Activated CD8-positive, alpha-beta memory T cell treated with anti-CD3 and anti-CD28 coated beads for 36 hours (primary cell): ENCODE measurements at regions not wholly inside any gene's neighbourhood (a gene's known extent, or its start where the extent isn't known, plus 50 kb on each side); places are given as distances from the start of the nearest gene placed in this dataset.

Source experiments
- CTCF ChIA-PET: fragments of 350-600 bp; sonication (Branson Sonifier 250); formaldehyde crosslinking; loops from one replicate; lab custom pipeline; 2021; ENCODE audit warnings: antibody characterized with exemption; lab: Charles Lee
- POLR2A ChIA-PET: fragments of 350-600 bp; sonication (Branson Sonifier 250); formaldehyde crosslinking; loops from one replicate; lab custom pipeline; 2021; ENCODE audit warnings: antibody characterized with exemption; lab: Charles Lee

DNA sequence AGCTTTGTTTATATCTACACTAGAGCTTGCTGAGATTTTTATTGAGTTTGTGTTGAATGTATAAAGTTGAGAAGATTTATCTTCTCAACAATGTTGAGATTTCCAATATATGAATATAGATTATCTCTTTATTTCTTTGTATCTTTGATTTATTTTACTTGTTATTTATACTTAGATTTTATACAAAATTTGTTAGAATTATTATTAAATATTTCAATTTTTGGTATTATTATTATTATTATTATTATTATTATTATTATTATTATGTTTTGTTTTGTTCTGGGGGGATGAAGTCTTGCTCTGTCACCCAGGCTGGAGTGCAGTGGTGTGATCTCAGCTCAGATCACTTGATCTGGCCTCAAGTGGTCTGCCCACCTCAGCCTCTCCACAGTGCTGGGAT, 322.5 kb downstream of the PPARGC1A start:
- CTCF ChIA-PET, result no interaction called here
- POLR2A ChIA-PET, result no interaction called here

DNA sequence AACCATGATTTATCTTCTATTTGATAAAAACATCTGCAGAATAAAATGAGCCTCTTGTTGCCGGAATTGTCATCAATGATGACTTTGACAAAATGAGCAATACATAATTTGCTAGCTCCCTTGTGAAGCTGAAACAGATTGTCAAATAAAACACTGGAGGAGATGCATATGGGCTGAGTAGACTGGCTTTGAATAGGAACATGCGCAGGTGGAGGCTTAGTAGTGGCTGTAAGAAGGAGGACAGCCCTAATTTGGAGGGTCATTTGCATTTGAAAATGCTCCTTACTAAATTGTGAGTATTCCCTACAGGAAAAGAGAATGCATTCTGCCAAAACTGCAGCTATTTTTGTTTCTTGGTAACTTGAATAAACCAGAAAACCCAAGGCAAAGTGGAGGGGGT, 329.1 kb downstream of the PPARGC1A start:
- ChIA-PET POLR2A (no interaction called here), CTCF (no interaction called here)

DNA sequence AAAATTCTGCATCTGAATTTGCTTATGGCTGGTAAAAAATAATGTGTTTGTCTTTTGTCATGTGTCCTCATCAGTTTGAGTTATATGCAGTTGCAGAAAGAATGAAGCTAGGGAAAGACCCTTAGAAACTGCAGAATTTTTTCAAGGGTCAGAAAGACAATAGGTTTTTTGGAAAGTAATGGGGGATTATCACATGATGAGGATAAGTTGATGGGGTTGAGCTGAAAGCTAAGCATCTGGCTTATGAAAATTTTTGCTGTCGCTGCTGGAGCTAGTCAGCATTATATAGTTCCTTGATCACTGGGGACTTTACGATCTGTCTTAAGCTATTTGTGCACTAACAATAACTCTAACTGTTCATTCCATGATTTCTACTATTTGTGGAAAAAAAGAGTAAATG, 331.7 kb downstream of the PPARGC1A start:
- ChIA-PET CTCF (no interaction called here), POLR2A (no interaction called here)

DNA sequence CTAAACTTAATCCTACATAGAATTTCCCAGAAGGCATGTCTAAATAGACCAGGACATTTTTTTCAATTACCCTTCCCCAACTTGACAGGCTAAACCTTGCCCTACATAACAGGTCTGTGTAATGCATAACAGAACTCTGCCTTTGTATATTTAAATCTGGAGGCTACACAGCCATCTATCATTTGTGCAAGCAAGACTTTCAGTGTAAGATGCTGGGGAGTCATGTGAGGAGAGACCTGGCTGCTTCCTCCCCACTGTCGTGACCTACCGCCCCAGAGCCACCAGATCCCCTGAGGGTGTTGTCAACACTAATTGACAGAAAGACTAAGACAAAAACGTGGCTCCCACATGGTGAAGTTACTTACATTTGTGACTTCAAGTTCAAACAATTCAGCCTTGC, 342.2 kb downstream of the PPARGC1A start:
- ChIA-PET POLR2A (no interaction called here), CTCF (no interaction called here)

DNA sequence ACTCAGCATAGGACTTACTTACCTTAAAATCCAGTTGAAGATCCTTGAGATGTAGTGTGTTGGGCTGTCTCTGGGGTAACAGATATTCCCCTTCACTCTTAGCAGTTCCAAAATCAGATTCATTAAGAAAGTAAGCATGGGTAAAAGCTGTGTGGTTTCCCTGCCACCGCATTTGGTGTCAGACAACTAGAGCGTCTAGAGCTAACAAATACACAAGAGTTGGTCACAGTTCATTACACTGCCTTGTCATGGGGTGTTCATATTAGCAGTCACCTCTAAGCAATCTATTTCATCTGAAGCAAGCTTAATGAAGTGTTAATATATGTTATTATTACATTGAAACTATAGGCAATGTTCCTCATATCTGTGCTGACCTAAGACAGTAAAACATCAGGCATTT, 342.8 kb downstream of the PPARGC1A start:
- CTCF ChIA-PET, result no interaction called here
- POLR2A ChIA-PET, result no interaction called here

DNA sequence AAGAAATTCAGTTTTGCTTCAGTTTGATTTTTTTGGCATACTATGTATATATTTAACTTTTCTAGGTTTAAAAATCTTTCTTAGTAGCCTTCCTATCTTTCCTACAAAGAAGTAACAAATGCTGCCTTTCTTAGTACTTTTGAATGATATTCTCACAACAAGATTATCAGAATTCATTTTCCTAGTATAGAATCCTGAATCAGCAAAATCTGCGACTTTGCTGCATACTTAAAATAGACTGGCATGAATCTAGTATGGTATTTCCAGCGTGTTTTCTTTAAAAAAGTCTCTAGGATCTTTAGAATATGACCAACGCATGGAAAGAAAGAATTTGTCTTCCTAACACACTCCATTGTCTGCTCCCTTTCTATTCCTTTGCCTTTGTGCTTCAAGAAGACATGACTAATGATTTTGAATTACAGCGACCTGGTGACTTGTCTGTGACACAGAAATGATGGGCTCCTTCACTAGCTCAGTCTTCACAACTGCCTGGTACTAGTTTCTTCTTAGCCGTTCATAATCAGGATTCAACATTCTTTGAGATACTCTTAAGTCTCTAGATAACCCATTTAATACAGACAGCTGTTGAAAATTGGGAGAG, 349.8 kb downstream of the PPARGC1A start:
- ChIA-PET POLR2A (no interaction called here), CTCF (no interaction called here)

DNA sequence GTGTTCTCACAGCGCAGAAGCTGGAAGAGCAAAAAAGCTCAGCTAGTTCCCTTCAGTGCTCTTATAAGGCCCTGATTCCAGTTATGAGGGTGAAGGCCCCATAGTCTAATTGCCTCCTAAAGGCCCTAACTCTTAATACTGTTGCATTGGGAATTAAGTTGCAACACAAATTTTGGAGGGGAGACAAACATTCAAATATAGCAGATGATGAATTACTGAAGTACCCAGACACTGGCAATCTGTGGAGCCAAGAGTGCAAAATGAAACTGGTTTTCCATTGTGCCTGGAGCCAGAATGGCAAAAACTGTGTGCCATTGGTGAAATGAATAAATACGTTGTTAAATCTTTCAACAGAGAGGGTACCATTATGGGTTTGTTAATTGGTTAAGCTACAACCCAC, 356.0 kb downstream of the PPARGC1A start:
- CTCF ChIA-PET, result no interaction called here
- POLR2A ChIA-PET, result no interaction called here

DNA sequence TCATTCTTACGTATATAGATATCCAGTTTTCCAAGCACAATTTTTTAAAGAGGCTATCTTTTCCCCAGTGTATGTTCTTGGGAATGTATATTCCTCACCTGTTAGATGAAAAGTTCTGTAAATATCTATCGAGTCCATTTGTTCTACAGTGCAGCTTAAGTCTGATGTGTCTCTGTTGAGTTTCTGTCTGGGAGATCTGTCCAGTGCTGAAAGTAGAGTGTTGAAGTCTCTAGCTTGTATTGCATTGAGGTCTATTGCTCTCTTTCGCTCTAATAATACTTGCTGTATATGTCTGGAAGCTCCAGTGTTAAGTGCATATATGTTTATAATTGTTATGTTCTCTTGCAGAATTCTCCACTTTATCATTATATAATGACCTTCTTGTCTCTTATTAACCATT, 373.1 kb downstream of the PPARGC1A start:
- CTCF ChIA-PET, result no interaction called here
- POLR2A ChIA-PET, result no interaction called here

DNA sequence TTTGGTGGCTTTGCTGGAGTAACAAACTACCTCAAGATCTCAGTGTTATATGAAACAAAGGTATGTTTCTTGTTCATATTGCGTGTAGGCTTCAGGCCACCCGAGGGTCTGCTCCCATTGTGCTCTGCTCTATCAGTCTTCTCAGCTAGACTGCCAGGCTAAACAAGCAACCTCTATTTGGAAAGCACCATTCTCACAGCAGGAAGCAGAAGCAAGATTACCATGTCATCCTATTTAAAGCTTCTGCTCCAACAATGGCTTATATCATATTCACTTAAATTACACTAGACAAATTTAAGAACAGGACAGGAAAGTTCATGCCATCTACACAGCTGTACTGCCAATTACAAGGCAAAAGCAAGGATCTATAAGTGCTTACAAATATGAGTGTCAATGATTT, 385.8 kb downstream of the PPARGC1A start:
- ChIA-PET CTCF (no interaction called here), POLR2A (no interaction called here)

DNA sequence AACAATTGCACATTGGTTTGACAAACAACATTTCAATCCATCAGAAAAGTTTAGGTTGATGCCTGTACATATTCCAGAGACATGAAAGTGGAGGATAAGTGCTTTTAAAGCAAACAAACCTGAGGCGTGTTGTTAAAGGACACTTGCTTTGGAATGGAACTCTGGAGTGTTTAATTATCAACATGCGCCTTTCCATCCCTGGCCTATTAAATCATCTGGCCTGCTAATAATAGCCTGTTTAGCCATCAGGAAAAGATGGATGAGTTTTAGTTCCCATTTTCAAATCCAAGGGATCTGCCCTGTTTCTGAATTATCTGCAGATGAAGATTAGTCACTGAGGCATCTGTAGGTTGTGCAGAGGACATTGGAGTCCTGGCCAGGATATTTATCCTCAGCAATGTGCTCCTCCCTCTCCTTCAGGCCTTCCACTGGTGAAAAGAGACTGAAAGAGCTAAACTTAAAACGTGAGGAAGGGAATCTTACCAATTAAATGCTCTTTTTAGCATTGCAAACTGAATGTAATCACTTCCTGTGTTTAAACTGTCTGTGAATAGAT, 388.9 kb downstream of the PPARGC1A start:
- ChIA-PET CTCF (no interaction called here), POLR2A (no interaction called here)

DNA sequence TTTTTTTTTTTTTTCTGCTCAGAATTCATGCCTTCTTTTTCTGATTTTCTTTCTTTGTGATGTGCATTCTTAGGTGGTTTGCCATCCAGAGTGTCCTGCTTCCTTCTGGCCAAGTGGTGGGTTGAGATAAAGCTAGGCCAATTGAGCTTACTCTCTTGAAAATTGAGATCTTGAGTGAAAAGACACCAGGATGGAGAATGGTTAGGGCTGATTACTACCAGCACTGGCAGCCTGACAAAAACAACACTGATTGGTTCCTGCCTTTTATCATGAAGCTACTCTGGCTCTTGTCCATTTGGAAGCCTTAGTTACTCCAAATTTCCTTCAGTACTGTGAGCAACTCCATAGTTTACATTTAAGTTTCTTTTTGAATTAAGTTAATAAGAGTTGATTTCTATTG, 404.0 kb downstream of the PPARGC1A start:
- ChIA-PET POLR2A (no interaction called here), CTCF (no interaction called here)

DNA sequence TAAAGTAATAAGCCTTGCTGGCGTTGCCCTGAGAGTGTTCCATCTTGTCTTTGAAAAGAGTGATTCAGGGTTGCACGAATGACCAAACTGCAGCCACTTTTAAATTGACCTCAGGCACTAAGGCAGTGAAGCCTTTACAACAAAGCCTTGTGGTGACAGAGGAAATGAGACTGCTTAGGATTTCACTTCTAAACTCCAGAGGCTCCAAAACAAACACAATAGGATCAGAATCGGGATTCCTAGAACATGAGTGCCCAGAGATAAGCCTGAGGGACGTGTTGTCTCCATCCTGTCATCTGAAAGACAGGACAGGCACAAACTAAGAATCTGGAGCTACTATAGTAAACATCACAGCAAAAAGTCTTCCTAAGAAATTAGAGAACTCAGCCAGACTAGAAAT, 405.2 kb downstream of the PPARGC1A start:
- ChIA-PET POLR2A (no interaction called here), CTCF (no interaction called here)

DNA sequence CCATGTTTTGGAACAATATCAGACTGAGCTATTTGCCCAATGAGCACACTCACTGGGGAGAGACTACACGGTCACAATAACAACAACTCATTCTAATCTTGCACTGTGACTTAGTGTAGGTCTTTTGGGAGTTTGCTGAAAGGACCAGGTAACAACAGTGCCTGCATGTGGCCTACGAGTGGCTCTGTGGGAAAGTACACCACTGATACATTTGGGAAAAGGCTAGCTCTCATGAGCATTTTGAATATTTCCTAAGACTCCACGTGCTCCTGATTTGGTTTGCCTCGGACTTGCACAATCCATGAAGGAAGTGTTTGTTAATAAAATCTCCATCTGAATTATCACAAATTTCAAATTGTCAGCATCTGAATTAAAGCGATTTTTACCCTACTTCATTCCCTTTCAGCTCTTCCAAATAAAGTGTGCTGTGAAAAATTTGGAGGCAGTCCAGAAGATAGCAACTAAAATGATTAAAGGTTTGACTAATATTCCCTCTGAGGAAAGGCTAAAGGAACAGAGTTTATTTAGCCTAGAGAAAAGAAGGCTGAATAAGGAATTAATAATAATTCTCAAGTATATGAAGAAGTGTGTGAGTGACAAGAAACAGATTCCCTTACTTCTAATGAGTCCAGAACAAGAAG, 406.4 kb downstream of the PPARGC1A start:
- POLR2A ChIA-PET, result no interaction called here
- CTCF ChIA-PET, result no interaction called here

DNA sequence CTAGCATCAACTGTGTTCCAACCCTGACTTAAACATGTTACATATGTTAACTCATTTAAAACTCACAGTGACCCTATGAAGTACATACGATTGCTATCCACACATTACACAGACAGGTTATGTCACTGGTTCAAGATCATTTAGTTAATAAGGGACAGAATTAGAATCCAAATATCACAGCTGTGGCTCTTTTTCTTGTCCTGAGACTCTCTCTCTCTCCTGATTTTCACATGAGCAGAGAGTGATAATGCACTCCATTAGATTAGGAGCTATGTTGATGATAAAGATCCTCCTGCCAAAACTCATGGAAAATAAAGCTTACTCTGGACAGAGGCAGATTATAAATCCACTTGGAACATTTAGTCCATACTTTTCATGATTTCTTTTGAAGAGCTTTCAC, 408.3 kb downstream of the PPARGC1A start:
- ChIA-PET CTCF (no interaction called here), POLR2A (no interaction called here)

DNA sequence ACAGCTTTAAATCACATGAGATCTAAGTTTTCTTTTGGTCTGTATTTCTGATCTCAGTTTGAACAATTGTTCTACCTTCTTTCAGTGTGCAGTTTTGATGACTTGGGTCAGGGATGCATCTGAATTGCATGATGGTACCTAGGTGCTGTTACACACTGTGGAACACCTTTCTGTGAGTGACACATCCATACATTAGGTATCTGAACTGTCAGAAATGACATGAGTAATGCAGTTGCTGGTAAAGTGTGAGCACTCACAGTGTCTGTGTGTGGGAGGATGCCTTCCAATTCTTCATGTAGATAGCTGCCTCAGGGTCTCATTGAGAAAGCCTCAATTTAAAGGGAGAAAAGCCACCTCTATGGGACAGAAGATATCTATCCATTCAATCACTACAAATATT, 411.9 kb downstream of the PPARGC1A start:
- ChIA-PET POLR2A (no interaction called here), CTCF (no interaction called here)

DNA sequence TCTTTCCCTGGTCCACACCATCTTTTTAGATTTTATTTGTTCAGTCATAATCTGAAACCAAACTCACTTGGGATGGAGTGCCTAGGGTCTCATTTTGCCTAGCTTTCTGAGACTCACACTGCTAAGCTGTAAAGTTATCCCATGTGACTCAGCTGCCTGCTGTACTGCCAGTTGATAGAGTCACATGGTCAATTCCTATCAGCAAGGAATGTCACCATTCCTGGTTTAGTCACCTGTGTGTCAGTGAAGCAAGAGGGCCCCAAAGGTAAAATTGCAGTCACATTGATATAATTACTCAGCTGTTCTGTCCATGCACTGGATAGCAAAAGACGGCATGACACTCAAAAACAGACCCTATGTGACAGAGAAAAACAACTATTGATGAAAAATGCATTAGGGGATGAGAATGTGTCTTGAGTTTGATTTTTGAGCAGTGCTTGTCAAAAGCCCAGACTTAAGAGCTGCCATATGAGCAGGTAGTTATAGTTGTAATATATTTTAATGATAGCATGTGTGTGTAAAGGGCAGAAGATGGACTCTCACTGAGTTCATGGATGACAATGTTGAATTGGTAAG, 413.2 kb downstream of the PPARGC1A start:
- ChIA-PET CTCF (no interaction called here), POLR2A (no interaction called here)

DNA sequence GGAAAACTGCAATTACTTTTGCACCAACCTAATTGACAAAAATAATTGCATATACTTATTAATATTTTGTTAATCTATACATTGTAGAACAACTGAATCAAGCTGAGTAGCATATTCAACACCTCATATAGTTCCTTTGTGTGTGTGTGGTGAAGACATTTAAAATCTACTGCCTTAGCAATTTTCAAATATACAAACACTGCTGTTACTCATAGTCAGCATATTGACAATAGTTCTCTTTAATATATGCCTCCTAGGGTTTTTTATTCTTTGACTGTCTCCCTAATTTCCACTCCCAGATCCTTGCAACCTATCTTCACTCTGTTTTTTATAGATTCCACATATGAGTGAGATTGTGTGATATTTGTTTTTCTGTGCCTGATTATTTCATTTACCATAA, 426.8 kb downstream of the PPARGC1A start:
- ChIA-PET CTCF (interaction anchor here (0.7 kb wide), 1 partner anchor 18 kb away, joined by 3 read pairs; no protein-coding TSS in a partner anchor), POLR2A (no interaction called here)

DNA sequence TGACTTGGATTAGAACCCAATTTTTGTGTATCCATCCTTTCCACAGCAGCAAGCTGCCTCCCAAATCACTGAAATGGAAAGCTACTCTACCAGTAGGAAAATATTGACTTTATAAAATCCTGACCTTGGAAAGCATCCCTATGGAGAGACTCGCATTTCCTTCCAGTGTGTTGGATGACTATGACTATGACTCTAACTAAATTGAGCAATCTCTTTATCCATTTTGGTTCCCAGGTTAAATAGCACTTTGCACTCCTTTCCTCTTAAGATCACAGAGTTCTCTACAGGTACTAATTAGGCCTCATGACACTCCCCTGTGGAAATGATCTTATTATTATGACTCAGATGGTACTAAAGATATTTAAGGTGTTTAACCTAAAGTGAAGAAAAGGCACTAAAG, 431.8 kb downstream of the PPARGC1A start:
- ChIA-PET POLR2A (no interaction called here), CTCF (no interaction called here)

DNA sequence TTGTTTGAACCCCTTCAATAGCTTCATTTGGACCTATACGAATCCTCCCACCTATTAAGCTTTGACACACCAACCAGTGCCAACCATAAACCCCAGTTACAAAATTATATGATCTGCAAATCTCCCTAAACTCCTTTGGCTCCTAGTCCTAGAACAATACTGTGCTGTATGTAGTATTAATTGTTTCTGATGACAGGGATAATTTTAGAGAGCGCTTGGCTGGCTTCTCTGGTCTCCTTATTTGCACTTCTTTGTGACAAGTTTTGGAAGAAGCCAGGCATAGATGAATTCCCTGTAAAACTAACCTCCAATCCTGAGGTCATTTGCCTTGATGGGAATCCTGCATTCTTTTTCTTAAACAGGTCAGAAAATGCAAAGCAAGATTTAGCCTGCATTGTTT, 433.0 kb downstream of the PPARGC1A start:
- POLR2A ChIA-PET, result no interaction called here

DNA sequence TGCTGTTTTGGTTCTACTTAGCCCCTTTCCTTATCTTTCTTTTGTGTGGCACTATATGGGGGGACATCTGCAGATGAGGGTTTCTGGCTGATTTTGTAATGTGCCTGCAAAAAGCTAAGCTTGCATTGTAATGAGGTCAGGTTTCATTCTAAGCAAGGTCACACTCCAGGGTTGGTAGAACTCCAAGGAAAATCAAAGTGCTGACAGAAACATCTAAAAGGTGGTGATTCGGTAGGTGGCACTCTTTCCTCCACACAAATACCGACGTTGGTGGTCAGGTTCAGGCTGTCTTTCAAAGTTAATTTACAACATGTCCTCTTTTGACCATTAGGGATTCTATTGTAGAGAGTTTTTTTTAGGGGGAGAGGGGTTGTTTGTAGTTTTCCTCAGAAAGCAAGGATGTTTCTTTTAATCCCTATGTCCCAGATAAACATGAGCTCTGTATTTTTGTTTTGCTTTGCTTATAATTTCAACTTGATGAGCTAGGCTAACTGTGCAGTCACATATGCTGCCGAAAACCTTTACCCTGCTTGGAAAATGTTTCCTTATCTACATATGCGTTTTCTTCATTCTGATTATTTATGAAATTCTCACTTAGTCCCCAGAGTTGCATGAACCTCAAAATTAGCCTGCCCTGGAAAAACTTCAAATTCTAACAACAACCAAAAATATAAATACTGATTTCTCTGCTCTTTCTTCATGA, 434.2 kb downstream of the PPARGC1A start:
- ChIA-PET POLR2A (no interaction called here), CTCF (no interaction called here)

More for the DNA sequence above, 433.0 kb downstream of the PPARGC1A start:
- CTCF ChIA-PET, result no interaction called here
